SK-N-SH treated with all-trans-retinoic acid at 6 μM for 48 hours (cell line): ENCODE measurements at regions not wholly inside any gene's neighbourhood (a gene's known extent, or its start where the extent isn't known, plus 50 kb on each side); places are given as distances from the start of the nearest gene placed in this dataset.

Source experiments
- ATAC-seq: fragments of 200-7000 bp; cut with Tn5 transposase; 3 replicates; pipeline ENCODE4 v1.9.1; 2020; ENCODE audit warnings: mild to moderate bottlenecking, moderate library complexity
- BACH2 ChIP-seq: fragments of 250-450 bp; sonication (Bioruptor Pico); IDR thresholded peaks from 2 replicates; pipeline ENCODE4 v1.9.0; 2021; ENCODE audit warnings: mild to moderate bottlenecking, borderline replicate concordance
- CSDC2 ChIP-seq: fragments of 250-450 bp; sonication (Bioruptor Pico); IDR thresholded peaks from 2 replicates; pipeline ENCODE4 v1.5.0; 2020; ENCODE audit warnings: mild to moderate bottlenecking, moderate library complexity
- ESRRG ChIP-seq: fragments of 250-450 bp; sonication (Bioruptor Pico); IDR thresholded peaks from 2 replicates; pipeline ENCODE4 v1.6.1; 2021; ENCODE audit warnings: mild to moderate bottlenecking
- ISL1 ChIP-seq: fragments of 250-450 bp; sonication (Bioruptor Pico); IDR thresholded peaks from 2 replicates; pipeline ENCODE4 v2.1.2; 2022; ENCODE audit warnings: mild to moderate bottlenecking, moderate library complexity
- OSR1 ChIP-seq: fragments of 250-450 bp; sonication (Bioruptor Pico); IDR thresholded peaks from 2 replicates; pipeline ENCODE4 v1.8.0; 2022; ENCODE audit warnings: moderate library complexity, mild to moderate bottlenecking, inconsistent platforms
- PPARA ChIP-seq: fragments of 250-450 bp; sonication (Bioruptor Pico); IDR thresholded peaks from 2 replicates; pipeline ENCODE4 v1.5.0; 2020; ENCODE audit warnings: mild to moderate bottlenecking, borderline replicate concordance
- RARB ChIP-seq: fragments of 250-450 bp; sonication (Bioruptor Pico); IDR thresholded peaks from 2 replicates; pipeline ENCODE4 v1.8.0; 2021; ENCODE audit warnings: mild to moderate bottlenecking, moderate library complexity
- SNAI2 ChIP-seq: fragments of 250-450 bp; sonication (Bioruptor Pico); IDR thresholded peaks from 2 replicates; pipeline ENCODE4 v1.5.0; 2020; ENCODE audit warnings: mild to moderate bottlenecking, moderate library complexity
- TCF4 ChIP-seq: fragments of 250-450 bp; sonication (Bioruptor Pico); IDR thresholded peaks from 2 replicates; pipeline ENCODE4 v1.8.0; 2021; ENCODE audit warnings: mild to moderate bottlenecking, moderate library complexity, borderline replicate concordance
- TOX ChIP-seq: fragments of 250-450 bp; sonication (Bioruptor Pico); IDR thresholded peaks from 2 replicates; pipeline ENCODE4 v1.8.0; 2021; ENCODE audit warnings: mild to moderate bottlenecking, moderate library complexity, borderline replicate concordance
- ZC3H10 ChIP-seq: fragments of 250-450 bp; sonication (Bioruptor Pico); IDR thresholded peaks from 2 replicates; pipeline ENCODE4 v1.5.1; 2021; ENCODE audit warnings: mild to moderate bottlenecking, moderate library complexity
- ZFP3 ChIP-seq: fragments of 250-450 bp; sonication (Bioruptor Pico); IDR thresholded peaks from 2 replicates; pipeline ENCODE4 v1.5.0; 2020; ENCODE audit warnings: mild to moderate bottlenecking, moderate library complexity
- ZFP30 ChIP-seq: fragments of 450-650 bp; formaldehyde crosslinking; IDR thresholded peaks from 2 replicates; pipeline ENCODE4 v1.5.0; 2022; ENCODE audit warnings: mild to moderate bottlenecking, moderate library complexity
- ZNF565 ChIP-seq: fragments of 450-650 bp; formaldehyde crosslinking; conservative IDR thresholded peaks from 2 replicates; pipeline ENCODE4 v1.5.0; 2020; ENCODE audit warnings: low read depth, mild to moderate bottlenecking, moderate library complexity
- ZNF70 ChIP-seq: fragments of 450-650 bp; formaldehyde crosslinking; IDR thresholded peaks from 2 replicates; pipeline ENCODE4 v1.5.0; 2020; ENCODE audit warnings: mild to moderate bottlenecking, moderate library complexity
- ZNF8 ChIP-seq: fragments of 450-650 bp; formaldehyde crosslinking; IDR thresholded peaks from 2 replicates; pipeline ENCODE4 v1.5.0; 2020; ENCODE audit warnings: mild to moderate bottlenecking, moderate library complexity
- TF ChIP-seq, protein P1 (sequence below): fragments of 250-450 bp; sonication (Bioruptor Pico); IDR thresholded peaks from 2 replicates; pipeline ENCODE4 v1.5.1; 2020; ENCODE audit warnings: low read depth, mild to moderate bottlenecking, moderate library complexity
- TF ChIP-seq, protein P2 (sequence below): fragments of 250-450 bp; sonication (Bioruptor Pico); IDR thresholded peaks from 2 replicates; pipeline ENCODE4 v1.8.0; 2021; ENCODE audit warnings: low read depth, mild to moderate bottlenecking, moderate library complexity, borderline replicate concordance
- TF ChIP-seq, protein P3 (sequence below): fragments of 250-450 bp; sonication (Bioruptor Pico); IDR thresholded peaks from 2 replicates; pipeline ENCODE4 v1.8.0; 2020; ENCODE audit warnings: mild to moderate bottlenecking, moderate library complexity, borderline replicate concordance
- TF ChIP-seq, protein P4 (sequence below): fragments of 250-450 bp; sonication (Bioruptor Pico); IDR thresholded peaks from 2 replicates; pipeline ENCODE4 v1.5.1; 2021; ENCODE audit warnings: mild to moderate bottlenecking, moderate library complexity
- TF ChIP-seq, protein P5 (sequence below): fragments of 250-450 bp; sonication (Bioruptor Pico); IDR thresholded peaks from 2 replicates; pipeline ENCODE4 v1.5.0; 2020; ENCODE audit warnings: mild to moderate bottlenecking, moderate library complexity

DNA sequence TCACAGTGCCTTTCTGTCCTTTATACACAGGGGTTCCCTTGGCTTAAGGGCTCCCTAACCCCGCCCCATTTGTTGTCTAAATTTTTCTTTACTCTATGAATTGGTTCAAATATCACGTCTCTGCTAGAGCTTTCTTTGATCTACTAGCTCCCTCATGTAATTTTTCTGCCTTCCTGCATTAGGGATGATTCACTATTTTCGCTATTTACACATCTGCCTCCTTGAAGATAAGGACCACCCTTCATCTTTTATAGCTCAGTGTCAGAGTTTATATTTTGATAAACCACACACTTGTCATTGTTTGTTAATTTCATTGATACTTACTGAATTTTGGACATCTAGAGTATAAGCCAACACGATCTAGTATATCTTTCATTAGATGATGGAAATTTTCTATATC, 169.2 kb downstream of the LPIN1 start:
- ATAC-seq, result no peak
- TF ChIP-seq BACH2 (CRISPR knock-in tag), result no peak
- TF ChIP-seq TOX (CRISPR knock-in tag), result no peak
- TF ChIP-seq, protein P1, sequence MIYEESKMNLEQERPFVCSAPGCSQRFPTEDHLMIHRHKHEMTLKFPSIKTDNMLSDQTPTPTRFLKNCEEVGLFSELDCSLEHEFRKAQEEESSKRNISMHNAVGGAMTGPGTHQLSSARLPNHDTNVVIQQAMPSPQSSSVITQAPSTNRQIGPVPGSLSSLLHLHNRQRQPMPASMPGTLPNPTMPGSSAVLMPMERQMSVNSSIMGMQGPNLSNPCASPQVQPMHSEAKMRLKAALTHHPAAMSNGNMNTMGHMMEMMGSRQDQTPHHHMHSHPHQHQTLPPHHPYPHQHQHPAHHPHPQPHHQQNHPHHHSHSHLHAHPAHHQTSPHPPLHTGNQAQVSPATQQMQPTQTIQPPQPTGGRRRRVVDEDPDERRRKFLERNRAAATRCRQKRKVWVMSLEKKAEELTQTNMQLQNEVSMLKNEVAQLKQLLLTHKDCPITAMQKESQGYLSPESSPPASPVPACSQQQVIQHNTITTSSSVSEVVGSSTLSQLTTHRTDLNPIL, result no peak
- TF ChIP-seq, protein P2, sequence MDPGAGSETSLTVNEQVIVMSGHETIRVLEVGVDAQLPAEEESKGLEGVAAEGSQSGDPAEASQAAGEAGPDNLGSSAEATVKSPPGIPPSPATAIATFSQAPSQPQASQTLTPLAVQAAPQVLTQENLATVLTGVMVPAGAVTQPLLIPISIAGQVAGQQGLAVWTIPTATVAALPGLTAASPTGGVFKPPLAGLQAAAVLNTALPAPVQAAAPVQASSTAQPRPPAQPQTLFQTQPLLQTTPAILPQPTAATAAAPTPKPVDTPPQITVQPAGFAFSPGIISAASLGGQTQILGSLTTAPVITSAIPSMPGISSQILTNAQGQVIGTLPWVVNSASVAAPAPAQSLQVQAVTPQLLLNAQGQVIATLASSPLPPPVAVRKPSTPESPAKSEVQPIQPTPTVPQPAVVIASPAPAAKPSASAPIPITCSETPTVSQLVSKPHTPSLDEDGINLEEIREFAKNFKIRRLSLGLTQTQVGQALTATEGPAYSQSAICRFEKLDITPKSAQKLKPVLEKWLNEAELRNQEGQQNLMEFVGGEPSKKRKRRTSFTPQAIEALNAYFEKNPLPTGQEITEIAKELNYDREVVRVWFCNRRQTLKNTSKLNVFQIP (CRISPR knock-in tag), result no peak
- TF ChIP-seq ZFP30 (CRISPR knock-in tag), result no peak
- TF ChIP-seq PPARA (CRISPR knock-in tag), result no peak
- no peak for TF ChIP-seq ZFP3 (CRISPR knock-in tag)
- no peak for TF ChIP-seq ESRRG (CRISPR knock-in tag)
- no peak for TF ChIP-seq ZNF8 (CRISPR knock-in tag)
- no peak for TF ChIP-seq ZC3H10 (CRISPR knock-in tag)

DNA sequence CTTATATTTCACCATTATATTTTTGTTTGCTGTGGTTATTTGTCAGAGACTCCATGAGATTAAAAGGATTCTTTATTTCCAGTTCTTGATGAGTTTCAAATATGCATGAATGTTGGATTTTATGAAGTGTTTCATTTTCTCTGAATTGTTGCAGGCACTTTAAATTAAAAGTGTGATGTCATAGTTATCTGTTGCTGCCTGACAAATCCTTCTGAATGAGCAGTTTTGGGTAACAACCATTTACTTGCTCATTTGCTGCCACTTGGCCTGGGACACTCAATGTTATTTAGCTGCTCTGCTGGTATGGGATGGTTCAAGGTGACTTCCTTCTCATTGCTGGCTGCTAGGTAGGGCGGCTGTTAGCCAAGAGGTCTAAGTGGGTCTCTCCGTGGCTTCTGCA, 173.5 kb downstream of the LPIN1 start:
- ATAC-seq, result no peak
- TF ChIP-seq ZFP30 (CRISPR knock-in tag), result no peak
- TF ChIP-seq ISL1, result no peak
- no peak for TF ChIP-seq ZNF70 (CRISPR knock-in tag)
- TF ChIP-seq, protein P3, sequence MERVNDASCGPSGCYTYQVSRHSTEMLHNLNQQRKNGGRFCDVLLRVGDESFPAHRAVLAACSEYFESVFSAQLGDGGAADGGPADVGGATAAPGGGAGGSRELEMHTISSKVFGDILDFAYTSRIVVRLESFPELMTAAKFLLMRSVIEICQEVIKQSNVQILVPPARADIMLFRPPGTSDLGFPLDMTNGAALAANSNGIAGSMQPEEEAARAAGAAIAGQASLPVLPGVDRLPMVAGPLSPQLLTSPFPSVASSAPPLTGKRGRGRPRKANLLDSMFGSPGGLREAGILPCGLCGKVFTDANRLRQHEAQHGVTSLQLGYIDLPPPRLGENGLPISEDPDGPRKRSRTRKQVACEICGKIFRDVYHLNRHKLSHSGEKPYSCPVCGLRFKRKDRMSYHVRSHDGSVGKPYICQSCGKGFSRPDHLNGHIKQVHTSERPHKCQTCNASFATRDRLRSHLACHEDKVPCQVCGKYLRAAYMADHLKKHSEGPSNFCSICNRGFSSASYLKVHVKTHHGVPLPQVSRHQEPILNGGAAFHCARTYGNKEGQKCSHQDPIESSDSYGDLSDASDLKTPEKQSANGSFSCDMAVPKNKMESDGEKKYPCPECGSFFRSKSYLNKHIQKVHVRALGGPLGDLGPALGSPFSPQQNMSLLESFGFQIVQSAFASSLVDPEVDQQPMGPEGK (CRISPR knock-in tag), result no peak
- TF ChIP-seq PPARA (CRISPR knock-in tag), result no peak
- TF ChIP-seq ZNF565 (CRISPR knock-in tag), result no peak
- no peak for TF ChIP-seq TCF4 (CRISPR knock-in tag)
- no peak for TF ChIP-seq CSDC2 (CRISPR knock-in tag)
- TF ChIP-seq ZNF8 (CRISPR knock-in tag), result no peak
- TF ChIP-seq TOX (CRISPR knock-in tag), result no peak
- TF ChIP-seq SNAI2 (CRISPR knock-in tag), result no peak

DNA sequence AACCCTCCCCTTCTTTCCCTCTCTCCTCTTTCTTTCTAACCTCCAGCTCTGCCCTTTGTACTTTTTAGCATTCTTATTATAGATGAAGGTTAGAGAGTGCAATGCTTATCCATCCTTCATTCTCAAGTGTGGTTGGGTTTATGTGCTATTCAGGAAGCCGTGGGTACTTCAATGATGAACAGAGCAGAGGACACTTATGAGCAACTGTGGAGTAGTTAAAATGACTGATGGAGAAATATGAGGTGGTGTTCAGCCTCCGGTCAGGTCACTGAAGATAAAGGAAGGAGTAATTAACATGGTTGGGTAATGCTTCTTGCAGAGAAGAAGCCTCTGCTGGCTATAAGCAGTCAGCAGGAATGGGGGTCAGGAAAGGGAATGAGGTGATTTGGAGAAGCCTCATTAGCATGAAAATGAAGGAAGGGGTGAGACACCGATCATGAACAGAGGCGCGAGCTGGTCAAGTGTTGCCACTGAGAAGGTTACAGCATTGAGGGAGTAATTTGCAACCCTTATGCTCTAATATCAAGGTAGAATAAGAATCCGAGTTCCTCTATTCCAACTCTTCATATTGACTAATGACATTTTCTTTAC, 174.7 kb downstream of the LPIN1 start:
- TF ChIP-seq SNAI2 (CRISPR knock-in tag) (no peak), ISL1 (no peak), ZFP30 (CRISPR knock-in tag) (no peak), ZNF565 (CRISPR knock-in tag) (no peak), PPARA (CRISPR knock-in tag) (no peak), OSR1 (CRISPR knock-in tag) (no peak), ZFP3 (CRISPR knock-in tag) (no peak), TCF4 (CRISPR knock-in tag) (no peak), RARB (CRISPR knock-in tag) (no peak)
- TF ChIP-seq, protein P1, result no peak
- TF ChIP-seq, protein P4, sequence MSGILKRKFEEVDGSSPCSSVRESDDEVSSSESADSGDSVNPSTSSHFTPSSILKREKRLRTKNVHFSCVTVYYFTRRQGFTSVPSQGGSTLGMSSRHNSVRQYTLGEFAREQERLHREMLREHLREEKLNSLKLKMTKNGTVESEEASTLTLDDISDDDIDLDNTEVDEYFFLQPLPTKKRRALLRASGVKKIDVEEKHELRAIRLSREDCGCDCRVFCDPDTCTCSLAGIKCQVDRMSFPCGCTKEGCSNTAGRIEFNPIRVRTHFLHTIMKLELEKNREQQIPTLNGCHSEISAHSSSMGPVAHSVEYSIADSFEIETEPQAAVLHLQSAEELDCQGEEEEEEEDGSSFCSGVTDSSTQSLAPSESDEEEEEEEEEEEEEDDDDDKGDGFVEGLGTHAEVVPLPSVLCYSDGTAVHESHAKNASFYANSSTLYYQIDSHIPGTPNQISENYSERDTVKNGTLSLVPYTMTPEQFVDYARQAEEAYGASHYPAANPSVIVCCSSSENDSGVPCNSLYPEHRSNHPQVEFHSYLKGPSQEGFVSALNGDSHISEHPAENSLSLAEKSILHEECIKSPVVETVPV (CRISPR knock-in tag), result no peak

DNA sequence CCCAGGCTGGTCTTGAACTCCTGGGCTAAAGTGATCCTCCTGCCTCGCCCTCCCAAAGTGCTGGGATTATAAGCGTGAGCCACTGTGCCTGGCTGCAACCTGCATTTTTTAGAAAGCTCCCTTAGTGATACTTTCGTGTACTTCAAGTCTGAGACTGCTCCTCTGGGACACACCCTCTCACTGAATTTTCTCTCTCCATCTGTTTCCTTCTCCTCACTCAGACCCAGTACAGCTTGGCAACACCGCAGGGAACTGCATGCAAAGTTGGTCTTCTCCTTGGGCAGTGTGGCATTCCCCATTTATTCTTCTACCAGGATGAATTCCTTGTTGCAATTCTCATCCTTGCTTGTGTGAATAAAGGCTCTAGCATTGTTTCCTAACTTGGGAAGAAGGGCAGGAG, 175.9 kb downstream of the LPIN1 start:
- ATAC-seq, result no peak
- TF ChIP-seq, protein P4 (CRISPR knock-in tag), result no peak
- TF ChIP-seq BACH2 (CRISPR knock-in tag) (no peak), TCF4 (CRISPR knock-in tag) (no peak), CSDC2 (CRISPR knock-in tag) (no peak), ZNF70 (CRISPR knock-in tag) (no peak), ZC3H10 (CRISPR knock-in tag) (no peak), RARB (CRISPR knock-in tag) (no peak), ISL1 (no peak)
- TF ChIP-seq, protein P5, sequence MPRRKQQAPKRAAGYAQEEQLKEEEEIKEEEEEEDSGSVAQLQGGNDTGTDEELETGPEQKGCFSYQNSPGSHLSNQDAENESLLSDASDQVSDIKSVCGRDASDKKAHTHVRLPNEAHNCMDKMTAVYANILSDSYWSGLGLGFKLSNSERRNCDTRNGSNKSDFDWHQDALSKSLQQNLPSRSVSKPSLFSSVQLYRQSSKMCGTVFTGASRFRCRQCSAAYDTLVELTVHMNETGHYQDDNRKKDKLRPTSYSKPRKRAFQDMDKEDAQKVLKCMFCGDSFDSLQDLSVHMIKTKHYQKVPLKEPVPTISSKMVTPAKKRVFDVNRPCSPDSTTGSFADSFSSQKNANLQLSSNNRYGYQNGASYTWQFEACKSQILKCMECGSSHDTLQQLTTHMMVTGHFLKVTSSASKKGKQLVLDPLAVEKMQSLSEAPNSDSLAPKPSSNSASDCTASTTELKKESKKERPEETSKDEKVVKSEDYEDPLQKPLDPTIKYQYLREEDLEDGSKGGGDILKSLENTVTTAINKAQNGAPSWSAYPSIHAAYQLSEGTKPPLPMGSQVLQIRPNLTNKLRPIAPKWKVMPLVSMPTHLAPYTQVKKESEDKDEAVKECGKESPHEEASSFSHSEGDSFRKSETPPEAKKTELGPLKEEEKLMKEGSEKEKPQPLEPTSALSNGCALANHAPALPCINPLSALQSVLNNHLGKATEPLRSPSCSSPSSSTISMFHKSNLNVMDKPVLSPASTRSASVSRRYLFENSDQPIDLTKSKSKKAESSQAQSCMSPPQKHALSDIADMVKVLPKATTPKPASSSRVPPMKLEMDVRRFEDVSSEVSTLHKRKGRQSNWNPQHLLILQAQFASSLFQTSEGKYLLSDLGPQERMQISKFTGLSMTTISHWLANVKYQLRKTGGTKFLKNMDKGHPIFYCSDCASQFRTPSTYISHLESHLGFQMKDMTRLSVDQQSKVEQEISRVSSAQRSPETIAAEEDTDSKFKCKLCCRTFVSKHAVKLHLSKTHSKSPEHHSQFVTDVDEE (CRISPR knock-in tag), result no peak

More for the DNA sequence above, 174.7 kb downstream of the LPIN1 start:
- ATAC-seq, result no peak
